CD4-positive, alpha-beta T cell (primary cell): ENCODE measurements at regions not wholly inside any gene's neighbourhood (a gene's known extent, or its start where the extent isn't known, plus 50 kb on each side); places are given as distances from the start of the nearest gene placed in this dataset.

ENCODE experiments used
- ATAC-seq: fragments of 200-7000 bp; cut with Tn5 transposase; one replicate; pipeline ENCODE4 v1.10.0; 2022; ENCODE audit warnings: mild to moderate bottlenecking; ENCODE audit not compliant: poor library complexity
- CTCF ChIA-PET: fragments of 350-600 bp; sonication (Branson Sonifier 250); formaldehyde crosslinking; loops from one replicate; lab custom pipeline; 2021; ENCODE audit warnings: antibody characterized with exemption, inconsistent platforms; lab: Charles Lee
- POLR2A ChIA-PET: fragments of 350-600 bp; sonication (Branson Sonifier 250); formaldehyde crosslinking; loops from one replicate; lab custom pipeline; 2021; ENCODE audit warnings: antibody characterized with exemption, inconsistent platforms; lab: Charles Lee
- DNase-seq, 14 experiments: peaks; one replicate each; pipeline ENCODE4 v3.0.0-alpha.2; 2013 to 2020; ENCODE audit warnings: mixed read lengths in 2 of 14
- H3K27ac ChIP-seq, 2 donors: one replicate each; pipeline versions ENCODE4 v1.5.1 to v1.7.0; 2013; ENCODE audit warnings: low read length in 2 of 2, low read depth in 1 of 2, mild to moderate bottlenecking in 1 of 2
- H3K27me3 ChIP-seq, 2 experiments: 1 replicate in 1 of 2; 2 replicates in 1 of 2; pipeline versions ENCODE4 v1.6.1 to v1.7.0; 2013; ENCODE audit warnings: low read length in 2 of 2, control low read depth in 1 of 2, mild to moderate bottlenecking in 1 of 2, moderate library complexity in 1 of 2; ENCODE audit not compliant: insufficient read depth in 2 of 2, control insufficient read depth in 1 of 2
- H3K36me3 ChIP-seq: one replicate; pipeline ENCODE4 v1.6.1; 2013; ENCODE audit warnings: low read length, control low read depth; ENCODE audit not compliant: insufficient read depth
- H3K4me1 ChIP-seq: one replicate; pipeline ENCODE4 v1.6.1; 2013; ENCODE audit warnings: low read length, control low read depth; ENCODE audit not compliant: insufficient read depth
- H3K4me3 ChIP-seq: one replicate; pipeline ENCODE4 v1.5.1; 2013; ENCODE audit warnings: mild to moderate bottlenecking, low read length, moderate library complexity
- H3K9me3 ChIP-seq, 2 experiments: 1 replicate in 1 of 2; 2 replicates in 1 of 2; pipeline versions ENCODE4 v1.6.1 to v1.7.0; 2013; ENCODE audit warnings: low read length in 2 of 2, mild to moderate bottlenecking in 2 of 2, control low read depth in 1 of 2, moderate library complexity in 1 of 2; ENCODE audit not compliant: control insufficient read depth in 1 of 2, insufficient read depth in 1 of 2
- H3K27ac Mint-ChIP-seq: one replicate; pipeline ENCODE4 v1.8.0; 2020; ENCODE audit warnings: mixed read lengths
- H3K27me3 Mint-ChIP-seq: one replicate; pipeline ENCODE4 v1.8.0; 2021; ENCODE audit warnings: mixed read lengths
- H3K36me3 Mint-ChIP-seq: one replicate; pipeline ENCODE4 v1.8.0; 2021; ENCODE audit warnings: low read depth, mixed read lengths
- H3K4me1 Mint-ChIP-seq: one replicate; pipeline ENCODE4 v1.8.0; 2021; ENCODE audit warnings: low read depth, mixed read lengths
- H3K4me3 Mint-ChIP-seq: one replicate; pipeline ENCODE4 v1.8.0; 2020; ENCODE audit warnings: mild to moderate bottlenecking, mixed read lengths
- H3K9me3 Mint-ChIP-seq: one replicate; pipeline ENCODE4 v1.8.0; 2020; ENCODE audit warnings: mixed read lengths
- CTCF ChIP-seq: fragments of 200-600 bp; IDR thresholded peaks from one replicate; pipeline ENCODE4 v1.8.0; 2022; ENCODE audit warnings: antibody characterized with exemption, mild to moderate bottlenecking
- intact Hi-C, 2 experiments: fragments of 100-400 bp; cut with DNase I in 1 of 2; cut with micrococcal nuclease in 1 of 2; formaldehyde crosslinking; loops; one replicate each; pipeline versions ENCODE4 v1.15.1 to v1.9.0; 2023 to 2025; cut with DNase I, micrococcal nuclease

DNA sequence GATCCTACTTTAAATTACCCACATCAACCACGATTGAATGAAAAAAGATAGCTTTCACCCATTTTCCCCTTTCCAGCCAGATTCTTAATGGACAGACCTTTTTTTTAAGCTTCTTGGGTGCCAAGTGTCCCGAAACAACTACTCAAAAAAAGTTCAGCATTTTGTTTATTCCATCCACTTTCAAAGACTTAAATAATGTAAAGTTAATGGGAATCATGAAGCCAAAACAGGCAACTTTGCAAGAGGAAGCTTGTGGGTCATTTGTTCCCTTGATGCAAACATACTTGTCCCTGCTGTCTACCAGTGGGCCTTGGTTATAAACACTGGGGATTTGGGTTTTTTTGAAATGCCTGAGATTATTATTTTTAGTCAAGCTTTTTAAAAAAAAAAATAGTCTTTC lies 414.0 kb upstream of the PSMD7 start:
- peaks cover 26% of the 10 kb centered on the region for H3K27me3 Mint-ChIP-seq
- intact Hi-C loops: no loop called here
- ATAC-seq (no peak), DNase-seq (no peak)
- no peaks in the 10 kb centered on the region for H3K4me1 Mint-ChIP-seq
- ChIA-PET CTCF (interaction anchor here (1.0 kb wide), 1 partner anchor 11 kb away, joined by 3 read pairs; no protein-coding TSS in a partner anchor), POLR2A (no interaction called here)
- no peak for TF ChIP-seq CTCF
- Histone ChIP-seq H3K27me3 (no peaks in the 10 kb centered on the region), H3K4me1 (no peaks in the 10 kb centered on the region), H3K9me3 (no peaks in the 10 kb centered on the region), H3K4me3 (no peak overlapping the region), H3K36me3 (no peaks in the 10 kb centered on the region), H3K27ac (no peak overlapping the region)
- H3K27ac Mint-ChIP-seq: no peak overlapping the region
- no peak overlapping the region for H3K4me3 Mint-ChIP-seq
- H3K36me3 Mint-ChIP-seq: no peaks in the 10 kb centered on the region
- no peaks in the 10 kb centered on the region for H3K9me3 Mint-ChIP-seq

DNA sequence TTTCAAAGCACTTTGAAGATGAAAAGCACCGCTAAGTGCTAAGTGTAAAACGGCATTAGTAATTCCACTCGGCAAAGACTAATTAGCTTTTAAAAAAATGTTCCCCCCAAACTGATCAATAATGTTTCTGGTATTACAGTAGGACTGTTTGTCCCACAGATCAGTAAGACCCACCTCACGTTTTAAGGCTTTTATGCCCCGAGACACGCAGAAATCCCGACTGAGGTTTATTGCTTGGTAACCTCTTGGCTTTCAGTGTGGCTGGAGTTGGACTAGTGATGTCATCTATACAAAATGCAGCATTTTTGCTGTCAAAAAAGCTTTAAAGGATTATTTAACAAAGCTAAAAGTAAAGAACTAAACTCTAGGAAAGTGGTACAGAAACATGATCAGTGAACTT lies 414.6 kb upstream of the PSMD7 start:
- no peaks in the 10 kb centered on the region for H3K9me3 ChIP-seq
- DNase-seq (no peak), ATAC-seq (no peak)
- CTCF ChIA-PET: interaction anchor here (0.7 to 1.0 kb wide), 2 partner anchors 11 to 1271 kb away, joined by 3 to 4 read pairs; no protein-coding TSS in a partner anchor
- no peaks in the 10 kb centered on the region for H3K36me3 Mint-ChIP-seq
- H3K9me3 Mint-ChIP-seq: no peaks in the 10 kb centered on the region
- peaks cover 21% of the 10 kb centered on the region for H3K27me3 Mint-ChIP-seq
- H3K27ac Mint-ChIP-seq: no peak overlapping the region
- no peaks in the 10 kb centered on the region for H3K4me1 Mint-ChIP-seq
- POLR2A ChIA-PET: interaction anchor here (0.9 kb wide), 1 partner anchor 10 kb away, joined by 3 read pairs; no protein-coding TSS in a partner anchor
- no peak overlapping the region for H3K27ac ChIP-seq
- H3K36me3 ChIP-seq: no peaks in the 10 kb centered on the region
- intact Hi-C loops: no loop called here
- no peaks in the 10 kb centered on the region for H3K4me1 ChIP-seq
- H3K4me3 ChIP-seq: no peak overlapping the region
- TF ChIP-seq CTCF: no peak
- H3K27me3 ChIP-seq: no peaks in the 10 kb centered on the region
- no peak overlapping the region for H3K4me3 Mint-ChIP-seq

GRCh38 chr16:73879621-73880020 lies 417.0 kb upstream of the PSMD7 start:
- H3K36me3 ChIP-seq: no peaks in the 10 kb centered on the region
- H3K9me3 ChIP-seq: no peaks in the 10 kb centered on the region
- POLR2A ChIA-PET: no interaction called here
- CTCF ChIA-PET: no interaction called here
- Mint-ChIP-seq H3K36me3 (no peaks in the 10 kb centered on the region), H3K4me3 (no peak overlapping the region), H3K4me1 (no peaks in the 10 kb centered on the region), H3K27me3 (peaks cover 10% of the 10 kb centered on the region), H3K27ac (no peak overlapping the region), H3K9me3 (no peaks in the 10 kb centered on the region)
- H3K27ac ChIP-seq: no peak overlapping the region
- DNase-seq (no peak), ATAC-seq (no peak)
- H3K4me3 ChIP-seq: no peak overlapping the region
- no peaks in the 10 kb centered on the region for H3K27me3 ChIP-seq
- intact Hi-C loops: loop anchor here in 1 of 2 experiments (5.0 kb wide), 1 partner anchor 1752 kb away; no protein-coding TSS in a partner anchor
- no peaks in the 10 kb centered on the region for H3K4me1 ChIP-seq
- TF ChIP-seq CTCF: no peak
